ENCODE measurements at regions not wholly inside any gene's neighbourhood (a gene's known extent, or its start where the extent isn't known, plus 50 kb on each side); places are given as distances from the start of the nearest gene placed in this dataset.

- DNase-seq (ENCODE audit: low read depth, low spot score) (no peak), FAIRE-seq (no peak)
- Histone ChIP-seq H3K79me2 (ENCODE audit: control insufficient read depth, insufficient read depth, low read length) (no peaks in the 10 kb centered on the region), H3K36me3 (ENCODE audit: control insufficient read depth in 2 of 2, extremely low read depth in 1 of 2, insufficient read depth in 2 of 2, low read length in 2 of 2) (no peaks in the 10 kb centered on the region), H3K4me3 (ENCODE audit: control insufficient read depth in 2 of 3, extremely low read depth in 1 of 3, insufficient read depth in 2 of 3, low read depth in 1 of 3, low read length in 3 of 3) (no peak overlapping the region), H4K20me1 (ENCODE audit: control insufficient read depth, extremely low read depth, insufficient read depth, low read length) (no peaks in the 10 kb centered on the region), H2AFZ (ENCODE audit: control insufficient read depth, low read length) (no peak overlapping the region), H3K9ac (ENCODE audit: control insufficient read depth, extremely low read depth, insufficient read depth, low read length) (no peak overlapping the region), H3K4me1 (ENCODE audit: control insufficient read depth, extremely low read depth, insufficient read depth, low read length) (no peaks in the 10 kb centered on the region), H3K9me3 (ENCODE audit: control insufficient read depth, low read depth, low read length) (no peaks in the 10 kb centered on the region), H3K27me3 (ENCODE audit: control insufficient read depth, extremely low read depth, insufficient read depth, low read length) (no peaks in the 10 kb centered on the region), H3K9me1 (ENCODE audit: control insufficient read depth, extremely low read depth, insufficient read depth, low read length) (no peaks in the 10 kb centered on the region), H3K4me2 (ENCODE audit: control insufficient read depth, extremely low read depth, insufficient read depth, low read depth, low read length) (no peak overlapping the region), H3K27ac (ENCODE audit: control insufficient read depth, insufficient read depth, low read length) (no peak overlapping the region)
- dilution Hi-C loops (cut with MboI; ENCODE audit: extremely low pct_ligation_motif_present, low sequenced_read_pairs), result no loop called here
- TF ChIP-seq EZH2 (IDR thresholded peaks at IDR 0.05; ENCODE audit: low read length), result no peak
- no peak for TF ChIP-seq CTCF (optimal IDR thresholded peaks at IDR 0.05 in 1 of 3, IDR thresholded peaks at IDR 0.05 in 1 of 3, conservative IDR thresholded peaks at IDR 0.05 in 1 of 3; ENCODE audit: extremely low read depth in 1 of 3, insufficient read depth in 2 of 3, low read length in 3 of 3)
Observed at GRCh38 chr12:81988362-81988761, 229.2 kb upstream of the PPFIA2 start.

DNA sequence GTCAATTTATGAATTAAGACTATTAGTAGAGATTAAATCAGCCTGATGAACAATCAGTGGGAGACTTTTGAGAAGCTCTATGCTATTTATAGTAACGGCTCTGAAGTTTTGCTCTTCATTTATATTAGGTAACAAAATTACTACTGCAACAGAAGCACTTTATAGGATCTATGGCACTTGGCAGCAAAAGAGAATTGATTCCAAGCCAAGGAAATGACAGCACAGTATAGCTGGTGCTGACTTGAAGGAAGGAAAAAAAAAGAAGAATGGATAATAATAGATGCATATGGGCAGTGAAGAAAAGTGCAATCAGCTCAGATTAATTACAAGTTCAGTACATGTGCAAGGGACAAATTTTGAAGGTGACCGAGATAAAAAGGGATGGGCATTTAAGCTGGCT, 228.2 kb upstream of the PPFIA2 start:
- dilution Hi-C loops (cut with MboI; ENCODE audit: extremely low pct_ligation_motif_present, low sequenced_read_pairs), result no loop called here
- FAIRE-seq (no peak), DNase-seq (ENCODE audit: low read depth, low spot score) (no peak)

More for the DNA sequence above, 228.2 kb upstream of the PPFIA2 start:
- no peaks in the 10 kb centered on the region for H3K79me2 ChIP-seq (ENCODE audit: control insufficient read depth, insufficient read depth, low read length)
- no peaks in the 10 kb centered on the region for H3K9me3 ChIP-seq (ENCODE audit: control insufficient read depth, low read depth, low read length)
- TF ChIP-seq EZH2 (IDR thresholded peaks at IDR 0.05; ENCODE audit: low read length) (no peak), CTCF (optimal IDR thresholded peaks at IDR 0.05 in 1 of 3, IDR thresholded peaks at IDR 0.05 in 1 of 3, conservative IDR thresholded peaks at IDR 0.05 in 1 of 3; ENCODE audit: extremely low read depth in 1 of 3, insufficient read depth in 2 of 3, low read length in 3 of 3) (no peak)
- H3K36me3 ChIP-seq (ENCODE audit: control insufficient read depth in 2 of 2, extremely low read depth in 1 of 2, insufficient read depth in 2 of 2, low read length in 2 of 2), result no peaks in the 10 kb centered on the region
- no peak overlapping the region for H3K4me2 ChIP-seq (ENCODE audit: control insufficient read depth, extremely low read depth, insufficient read depth, low read depth, low read length)
- H3K9ac ChIP-seq (ENCODE audit: control insufficient read depth, extremely low read depth, insufficient read depth, low read length), result no peak overlapping the region
- H3K4me3 ChIP-seq (ENCODE audit: control insufficient read depth in 2 of 3, extremely low read depth in 1 of 3, insufficient read depth in 2 of 3, low read depth in 1 of 3, low read length in 3 of 3), result no peak overlapping the region
- no peak overlapping the region for H2AFZ ChIP-seq (ENCODE audit: control insufficient read depth, low read length)
- H3K27me3 ChIP-seq (ENCODE audit: control insufficient read depth, extremely low read depth, insufficient read depth, low read length), result no peaks in the 10 kb centered on the region
- H4K20me1 ChIP-seq (ENCODE audit: control insufficient read depth, extremely low read depth, insufficient read depth, low read length), result no peaks in the 10 kb centered on the region
- H3K4me1 ChIP-seq (ENCODE audit: control insufficient read depth, extremely low read depth, insufficient read depth, low read length), result no peaks in the 10 kb centered on the region
- no peaks in the 10 kb centered on the region for H3K9me1 ChIP-seq (ENCODE audit: control insufficient read depth, extremely low read depth, insufficient read depth, low read length)
- H3K27ac ChIP-seq (ENCODE audit: control insufficient read depth, insufficient read depth, low read length), result no peak overlapping the region
